ENCODE measurements at regions not wholly inside any gene's neighbourhood (a gene's known extent, or its start where the extent isn't known, plus 50 kb on each side); places are given as distances from the start of the nearest gene placed in this dataset.

GRCh38 chr14:41393512-41393911 lies 213.2 kb upstream of the LRFN5 start:
- no peak for ATAC-seq
- WGBS (ENCODE audit: missing lambda C conversion rate), result 47% methylated on average over 6 of the region's 6 CpGs
- CTCF ChIA-PET, result no interaction called here

GRCh38 chr14:41392226-41392625 lies 214.4 kb upstream of the LRFN5 start:
- Histone ChIP-seq H3K9me3 (no peaks in the 10 kb centered on the region), H3K4me1 (no peaks in the 10 kb centered on the region), H3K4me2 (no peak overlapping the region), H3K27ac (no peak overlapping the region), H3K4me3 (no peak overlapping the region)
- WGBS (ENCODE audit: missing lambda C conversion rate), result 12% methylated on average over 6 of the region's 6 CpGs
- TF ChIP-seq KDM5A (IDR thresholded peaks at IDR 0.05), result no peak
- TF ChIP-seq E2F6 (IDR thresholded peaks at IDR 0.05; ENCODE audit: borderline replicate concordance, low read depth), result no peak
- TF ChIP-seq POLR2A (IDR thresholded peaks at IDR 0.05; ENCODE audit: low read length), result no peak
- TF ChIP-seq NPAS2 (CRISPR knock-in tag; IDR thresholded peaks at IDR 0.05; ENCODE audit: borderline replicate concordance), result no peak
- no peak for TF ChIP-seq ELK1 (IDR thresholded peaks at IDR 0.05; ENCODE audit: low read depth, low read length)
- TF ChIP-seq RCOR1 (IDR thresholded peaks at IDR 0.05; ENCODE audit: low read depth, low read length), result no peak
- TF ChIP-seq MYC (IDR thresholded peaks at IDR 0.05; ENCODE audit: borderline replicate concordance, low read length), result no peak
- TF ChIP-seq FOSB (CRISPR knock-in tag; IDR thresholded peaks at IDR 0.05), result no peak
- TF ChIP-seq BCL3 (IDR thresholded peaks at IDR 0.05), result no peak
- TF ChIP-seq FOSL2 (IDR thresholded peaks at IDR 0.05), result no peak
- no peak for TF ChIP-seq FOSL2 (CRISPR knock-in tag; IDR thresholded peaks at IDR 0.05)
- TF ChIP-seq CHD2 (IDR thresholded peaks at IDR 0.05; ENCODE audit: low read length, partially characterized antibody), result no peak
- TF ChIP-seq EHMT2 (IDR thresholded peaks at IDR 0.05; ENCODE audit: low read depth), result no peak
- TF ChIP-seq SREBF2 (IDR thresholded peaks at IDR 0.05), result no peak
- ATAC-seq, result no peak
- DNase-seq (ENCODE audit: low read depth in 1 of 2, low spot score in 1 of 2), result no peak
- ChIA-PET CTCF (no interaction called here), POLR2A (no interaction called here)
- no peak for FAIRE-seq

More at GRCh38 chr14:41393512-41393911, 213.2 kb upstream of the LRFN5 start:
- Histone ChIP-seq H3K4me2 (no peak overlapping the region), H3K4me3 (no peak overlapping the region), H3K9me3 (no peaks in the 10 kb centered on the region), H3K27ac (no peak overlapping the region), H3K4me1 (no peaks in the 10 kb centered on the region)
- POLR2A ChIA-PET, result no interaction called here
- DNase-seq (ENCODE audit: low read depth in 1 of 2, low spot score in 1 of 2), result no peak
- no peak for FAIRE-seq
- no peak for TF ChIP-seq POLR2AphosphoS2 (conservative IDR thresholded peaks at IDR 0.05; ENCODE audit: low read length)
- TF ChIP-seq CTCF (IDR thresholded peaks at IDR 0.05), result no peak
- TF ChIP-seq RCOR1 (IDR thresholded peaks at IDR 0.05; ENCODE audit: low read depth, low read length), result no peak
- no peak for TF ChIP-seq HOXB5 (CRISPR knock-in tag; IDR thresholded peaks at IDR 0.05)
- TF ChIP-seq NFE2L2 (conservative IDR thresholded peaks at IDR 0.05; ENCODE audit: low read length), result no peak
- TF ChIP-seq ZSCAN20 (CRISPR knock-in tag; IDR thresholded peaks at IDR 0.05), result no peak
- no peak for TF ChIP-seq KDM5A (IDR thresholded peaks at IDR 0.05)
- no peak for TF ChIP-seq EHF (CRISPR knock-in tag; IDR thresholded peaks at IDR 0.05)
- TF ChIP-seq HMGXB4 (CRISPR knock-in tag; IDR thresholded peaks at IDR 0.05; ENCODE audit: borderline replicate concordance), result no peak
- no peak for TF ChIP-seq ZNF302 (CRISPR knock-in tag; IDR thresholded peaks at IDR 0.05)

Data from A549 (cell line).